Esophagus squamous epithelium (tissue), 5 donors: ENCODE measurements at regions not wholly inside any gene's neighbourhood (a gene's known extent, or its start where the extent isn't known, plus 50 kb on each side); places are given as distances from the start of the nearest gene placed in this dataset.

Experiments
- DNase-seq: peaks from one replicate; lab custom pipeline; 2025; lab: John Stamatoyannopoulos, UW
- H3K27ac ChIP-seq, 4 donors: fragments of 200-600 bp; sonication (generic); one replicate each; pipeline ENCODE4 v1.5.1; 2016 to 2019; ENCODE audit warnings: mild to moderate bottlenecking in 1 of 4
- H3K27me3 ChIP-seq, 4 donors: fragments of 200-600 bp; sonication (generic); 1 replicate in 3 of 4; 2 replicates in 1 of 4; pipeline versions ENCODE4 v1.5.1 to v1.6.0; 2017 to 2021; ENCODE audit warnings: antibody characterized with exemption in 1 of 4
- H3K36me3 ChIP-seq, 3 donors: fragments of 200-600 bp; sonication (generic); one replicate each; pipeline ENCODE4 v1.5.1; 2016 to 2019
- H3K4me1 ChIP-seq, 3 donors: fragments of 200-600 bp; sonication (generic); one replicate each; pipeline ENCODE4 v1.5.1; 2017 to 2019
- H3K4me3 ChIP-seq, 4 donors: fragments of 200-600 bp; sonication (generic); 1 replicate in 3 of 4; 2 replicates in 1 of 4; pipeline ENCODE4 v1.5.1; 2016 to 2019; ENCODE audit warnings: mild to moderate bottlenecking in 2 of 4, moderate library complexity in 1 of 4
- H3K9me3 ChIP-seq, 3 donors: fragments of 200-600 bp; sonication (generic); one replicate each; pipeline ENCODE4 v1.5.1; 2016 to 2019
- CTCF ChIP-seq, 6 experiments: fragments of 450-650 bp in 4 of 6; fragments of 200-600 bp in 2 of 6; sonication (generic) in 2 of 6; IDR thresholded peaks; one replicate each; pipeline ENCODE4 v1.5.1; 2016 to 2019; ENCODE audit warnings: antibody characterized with exemption in 6 of 6, mild to moderate bottlenecking in 4 of 6, moderate library complexity in 4 of 6
- POLR2A ChIP-seq, 4 donors: fragments of 450-650 bp; IDR thresholded peaks; one replicate each; pipeline ENCODE4 v1.6.1; 2017; ENCODE audit warnings: antibody characterized with exemption in 4 of 4, mild to moderate bottlenecking in 4 of 4, moderate library complexity in 3 of 4
- WGBS, 2 donors: methylation state at CpG; one replicate each; pipeline ENCODE4 v1.1.5; 2018; 5-methylcytosine and 5-hydroxymethylcytosine counted together
- intact Hi-C: fragments of 100-400 bp; cut with DNase I; formaldehyde crosslinking; loops from one replicate; pipeline ENCODE4 v1.15.0; 2022
- donor health status: DM: yes; HTN: yes; CAD: no.

- no peaks in the 10 kb centered on the region for H3K27me3 ChIP-seq
- WGBS, 2 donors: 80 to 89% methylated on average over 3 to 5 of the region's 5 CpGs
- no peaks in the 10 kb centered on the region for H3K4me1 ChIP-seq
- TF ChIP-seq CTCF (IDR thresholded peaks at IDR 0.05): no peak
- TF ChIP-seq POLR2A (IDR thresholded peaks at IDR 0.05): no peak
- no peak for DNase-seq
- H3K4me3 ChIP-seq: no peak overlapping the region
- intact Hi-C loops: no loop called here
- H3K27ac ChIP-seq: no peak overlapping the region
- H3K36me3 ChIP-seq: no peaks in the 10 kb centered on the region
- no peaks in the 10 kb centered on the region for H3K9me3 ChIP-seq
Measured at GRCh38 chr6:14831070-14831469, 414.8 kb upstream of the JARID2 start.

- H3K4me1 ChIP-seq: no peaks in the 10 kb centered on the region
- no peaks in the 10 kb centered on the region for H3K27me3 ChIP-seq
- H3K27ac ChIP-seq: no peak overlapping the region
- intact Hi-C loops: no loop called here
- no peak overlapping the region for H3K4me3 ChIP-seq
- no peak for TF ChIP-seq POLR2A (IDR thresholded peaks at IDR 0.05)
- TF ChIP-seq CTCF (IDR thresholded peaks at IDR 0.05): no peak
- no peaks in the 10 kb centered on the region for H3K36me3 ChIP-seq
- WGBS, 2 donors: 73 to 85% methylated on average over 6 of the region's 6 CpGs
- H3K9me3 ChIP-seq: no peaks in the 10 kb centered on the region
- no peak for DNase-seq
Measured at GRCh38 chr6:14831937-14832336, 413.9 kb upstream of the JARID2 start.

GRCh38 chr6:14832427-14832826 is 413.4 kb upstream of the JARID2 start:
- TF ChIP-seq POLR2A (IDR thresholded peaks at IDR 0.05) (no peak), CTCF (IDR thresholded peaks at IDR 0.05) (no peak)
- no peaks in the 10 kb centered on the region for H3K27me3 ChIP-seq
- WGBS, 2 donors: 61 to 83% methylated on average over 2 of the region's 2 CpGs

DNA sequence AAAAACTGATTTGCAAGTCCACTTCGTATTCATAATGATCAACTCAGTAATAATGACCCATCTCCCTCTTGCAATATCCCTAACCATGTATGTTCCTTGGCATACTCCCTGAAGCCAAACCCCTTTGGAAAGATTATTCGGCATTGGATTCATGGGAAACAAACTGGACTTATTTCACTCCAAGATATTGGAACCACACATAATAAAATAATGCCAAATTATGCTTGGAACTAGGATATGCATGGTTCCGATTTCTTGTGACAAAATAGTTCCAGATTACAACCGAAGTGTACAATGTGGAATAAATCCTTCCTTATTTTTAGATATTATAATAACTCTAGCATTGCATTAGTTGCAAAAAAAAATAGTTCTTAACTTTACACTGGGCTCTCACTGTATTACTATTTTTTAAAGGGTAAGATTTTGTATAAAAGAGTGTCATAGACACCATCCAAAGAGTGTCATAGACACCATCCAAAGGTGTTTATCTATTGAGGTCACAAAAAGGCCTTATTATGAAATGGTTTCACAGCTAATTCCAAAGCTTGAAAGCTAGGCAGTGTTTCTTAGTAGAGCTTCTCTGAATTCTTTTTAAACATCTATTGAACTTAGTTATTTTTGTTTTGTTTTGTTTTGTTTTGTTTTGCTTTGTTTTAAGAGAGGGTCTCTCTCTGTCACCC is 410.9 kb upstream of the JARID2 start:
- 79 to 83% methylated on average over 4 of the region's 4 CpGs for WGBS, 2 donors
- H3K36me3 ChIP-seq: no peaks in the 10 kb centered on the region
- no peaks in the 10 kb centered on the region for H3K9me3 ChIP-seq
- no peaks in the 10 kb centered on the region for H3K4me1 ChIP-seq
- peaks cover 0 to 5% (median 0%) of the 10 kb centered on the region in 4 donors for H3K27me3 ChIP-seq
- TF ChIP-seq CTCF (IDR thresholded peaks at IDR 0.05): no peak
- TF ChIP-seq POLR2A (IDR thresholded peaks at IDR 0.05): no peak
- no peak overlapping the region for H3K4me3 ChIP-seq
- intact Hi-C loops: no loop called here
- no peak for DNase-seq
- H3K27ac ChIP-seq: no peak overlapping the region

More at GRCh38 chr6:14832427-14832826, 413.4 kb upstream of the JARID2 start:
- intact Hi-C loops: no loop called here
- Histone ChIP-seq H3K4me3 (no peak overlapping the region), H3K27ac (no peak overlapping the region), H3K4me1 (no peaks in the 10 kb centered on the region), H3K9me3 (no peaks in the 10 kb centered on the region), H3K36me3 (no peaks in the 10 kb centered on the region)
- DNase-seq: no peak

DNA sequence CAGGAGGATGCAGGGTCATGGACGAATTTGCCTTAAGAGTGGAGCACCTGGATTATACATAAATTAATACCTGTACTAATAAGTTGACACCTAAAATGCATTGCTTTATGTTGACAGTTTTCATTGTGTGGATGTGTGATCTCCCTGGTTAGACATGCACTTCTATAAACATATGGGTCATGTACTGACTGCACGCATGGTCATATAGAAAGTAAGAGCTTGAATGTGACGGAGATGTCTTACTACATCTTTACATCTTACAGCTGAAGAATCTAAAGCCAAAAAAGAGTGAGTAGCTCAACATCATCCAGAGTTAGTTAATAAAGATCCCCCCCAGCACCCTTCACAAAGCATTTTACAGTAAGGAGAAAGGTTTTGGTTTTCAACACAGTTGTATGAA is 408.4 kb upstream of the JARID2 start:
- Histone ChIP-seq H3K36me3 (no peaks in the 10 kb centered on the region), H3K4me3 (no peak overlapping the region), H3K27me3 (peaks cover 0 to 5% (median 0%) of the 10 kb centered on the region in 4 donors), H3K4me1 (peaks cover 0 to 3% (median 0%) of the 10 kb centered on the region in 3 donors), H3K27ac (no peak overlapping the region), H3K9me3 (no peaks in the 10 kb centered on the region)
- DNase-seq: no peak
- intact Hi-C loops: no loop called here
- no peak for TF ChIP-seq POLR2A (IDR thresholded peaks at IDR 0.05)
- TF ChIP-seq CTCF (IDR thresholded peaks at IDR 0.05): no peak
- WGBS, 2 donors: 79 to 82% methylated on average over 3 of the region's 3 CpGs
